Activated T-helper 1 cell treated with anti-CD3 and anti-CD28 coated beads, Interleukin-12 subunit alpha, Interleukin-12 subunit beta, Interleukin-2, Interleukin-4 antibody, amounts not matched to agents 30 ng/mL and 10 ng/mL and 1 ng/mL, durations not matched to agents 14 hours and 24 hours and 36 hours (primary cell): ENCODE measurements at regions not wholly inside any gene's neighbourhood (a gene's known extent, or its start where the extent isn't known, plus 50 kb on each side); places are given as distances from the start of the nearest gene placed in this dataset.
"Not testable (repeated sequence)": the region's sequence is repeated elsewhere in the genome, so short reads cannot be mapped to it uniquely, and the experiment has no call there.

Source experiments
- DNase-seq: peaks from one replicate; pipeline ENCODE4 v3.0.0; 2021; ENCODE audit warnings: low spot score
- H3K27ac Mint-ChIP-seq: one replicate; pipeline ENCODE4 v1.8.0; 2021; ENCODE audit warnings: mild to moderate bottlenecking, mixed read lengths
- H3K27me3 Mint-ChIP-seq: one replicate; pipeline ENCODE4 v1.8.0; 2022; ENCODE audit warnings: mild to moderate bottlenecking, moderate library complexity, mixed read lengths; ENCODE audit not compliant: insufficient read depth
- H3K36me3 Mint-ChIP-seq: one replicate; pipeline ENCODE4 v1.8.0; 2021; ENCODE audit warnings: low read depth, mixed read lengths
- H3K4me1 Mint-ChIP-seq: one replicate; pipeline ENCODE4 v1.8.0; 2021; ENCODE audit warnings: low read depth, mixed read lengths
- H3K4me3 Mint-ChIP-seq: one replicate; pipeline ENCODE4 v1.8.0; 2021; ENCODE audit warnings: mild to moderate bottlenecking, moderate library complexity, mixed read lengths
- H3K9me3 Mint-ChIP-seq: one replicate; pipeline ENCODE4 v1.8.0; 2021; ENCODE audit warnings: mixed read lengths
- intact Hi-C: fragments of 100-400 bp; cut with micrococcal nuclease; formaldehyde crosslinking; loops from one replicate; pipeline ENCODE4 v1.15.1; 2024

- H3K36me3 Mint-ChIP-seq, DNase-seq, H3K9me3 Mint-ChIP-seq, H3K4me3 Mint-ChIP-seq, intact Hi-C loops, H3K4me1 Mint-ChIP-seq, H3K27ac Mint-ChIP-seq: not testable (repeated sequence)
- peaks cover 27% of the 10 kb centered on the region for H3K27me3 Mint-ChIP-seq
Observed at GRCh38 chr17:20873688-20874328, 169.0 kb downstream of the USP22 start.

GRCh38 chr17:20877384-20877783, 165.4 kb downstream of the USP22 start:
- intact Hi-C loops, H3K4me3 Mint-ChIP-seq, H3K27ac Mint-ChIP-seq, H3K4me1 Mint-ChIP-seq, H3K36me3 Mint-ChIP-seq, DNase-seq, H3K9me3 Mint-ChIP-seq: not testable (repeated sequence)
- peaks cover 31% of the 10 kb centered on the region for H3K27me3 Mint-ChIP-seq

- H3K9me3 Mint-ChIP-seq = no peaks in the 10 kb centered on the region
- intact Hi-C loops = no loop called here
- peaks cover 23% of the 10 kb centered on the region for H3K27me3 Mint-ChIP-seq
- H3K4me3 Mint-ChIP-seq = no peak overlapping the region
- no peaks in the 10 kb centered on the region for H3K4me1 Mint-ChIP-seq
- H3K27ac Mint-ChIP-seq = no peak overlapping the region
- no peak for DNase-seq
- no peaks in the 10 kb centered on the region for H3K36me3 Mint-ChIP-seq
Observed at GRCh38 chr17:20890338-20890737, 152.5 kb downstream of the USP22 start.

GRCh38 chr17:20895426-20895825, 147.4 kb downstream of the USP22 start:
- H3K36me3 Mint-ChIP-seq, intact Hi-C loops, H3K4me1 Mint-ChIP-seq, DNase-seq, H3K27ac Mint-ChIP-seq, H3K9me3 Mint-ChIP-seq, H3K27me3 Mint-ChIP-seq, H3K4me3 Mint-ChIP-seq: not testable (repeated sequence)

- Mint-ChIP-seq H3K4me3 (no peak overlapping the region), H3K9me3 (no peaks in the 10 kb centered on the region), H3K36me3 (no peaks in the 10 kb centered on the region), H3K4me1 (no peaks in the 10 kb centered on the region), H3K27ac (no peak overlapping the region), H3K27me3 (no peaks in the 10 kb centered on the region)
- intact Hi-C loops = no loop called here
- peak; percentile 20 for DNase-seq
Observed at GRCh38 chr17:20896153-20896649, 146.6 kb downstream of the USP22 start.

GRCh38 chr17:20898726-20899125, 144.1 kb downstream of the USP22 start:
- DNase-seq, H3K4me3 Mint-ChIP-seq, H3K4me1 Mint-ChIP-seq, intact Hi-C loops, H3K27ac Mint-ChIP-seq, H3K9me3 Mint-ChIP-seq, H3K36me3 Mint-ChIP-seq: not testable (repeated sequence)
- peaks cover 15% of the 10 kb centered on the region for H3K27me3 Mint-ChIP-seq

GRCh38 chr17:20902496-20902895, 140.3 kb downstream of the USP22 start:
- not testable (repeated sequence) for H3K27ac Mint-ChIP-seq, H3K4me3 Mint-ChIP-seq, DNase-seq, H3K36me3 Mint-ChIP-seq, H3K9me3 Mint-ChIP-seq, H3K4me1 Mint-ChIP-seq
- intact Hi-C loops = loop anchor here (10.0 kb wide), 1 partner anchor 222 kb away; the partner anchor contains the start of gene DHRS7B
- H3K27me3 Mint-ChIP-seq = peaks cover 26% of the 10 kb centered on the region

GRCh38 chr17:20903549-20903948, 139.3 kb downstream of the USP22 start:
- not testable (repeated sequence) for H3K36me3 Mint-ChIP-seq, H3K4me1 Mint-ChIP-seq, H3K4me3 Mint-ChIP-seq, H3K9me3 Mint-ChIP-seq, DNase-seq, H3K27ac Mint-ChIP-seq
- H3K27me3 Mint-ChIP-seq = peaks cover 26% of the 10 kb centered on the region
- intact Hi-C loops = loop anchor here (10.0 kb wide), 1 partner anchor 221 kb away; the partner anchor contains the start of gene DHRS7B

GRCh38 chr17:20908313-20909267, 134.2 kb downstream of the USP22 start:
- DNase-seq = peak; percentile 73
- intact Hi-C loops = loop anchor here (1.0 to 10.0 kb wide), 3 partner anchors 84 to 216 kb away; partner anchors contain the start of genes DHRS7B and USP22

GRCh38 chr17:20914658-20915057, 128.2 kb downstream of the USP22 start:
- no peak for DNase-seq
- H3K27me3 Mint-ChIP-seq = peaks cover 8% of the 10 kb centered on the region
- peaks cover 10% of the 10 kb centered on the region for H3K4me1 Mint-ChIP-seq
- no peaks in the 10 kb centered on the region for H3K9me3 Mint-ChIP-seq
- no peak overlapping the region for H3K27ac Mint-ChIP-seq
- H3K36me3 Mint-ChIP-seq = no peaks in the 10 kb centered on the region
- intact Hi-C loops = no loop called here
- H3K4me3 Mint-ChIP-seq = no peak overlapping the region

More at GRCh38 chr17:20908313-20909267, 134.2 kb downstream of the USP22 start:
- H3K4me1 Mint-ChIP-seq = peaks cover 6% of the 10 kb centered on the region
- H3K9me3 Mint-ChIP-seq = no peaks in the 10 kb centered on the region
- no peaks in the 10 kb centered on the region for H3K36me3 Mint-ChIP-seq
- H3K4me3 Mint-ChIP-seq = peak overlapping the region; percentile 75
- H3K27me3 Mint-ChIP-seq = peaks cover 15% of the 10 kb centered on the region
- peak overlapping the region; percentile 27 for H3K27ac Mint-ChIP-seq

GRCh38 chr17:20916383-20916782, 126.4 kb downstream of the USP22 start:
- no peak for DNase-seq
- Mint-ChIP-seq H3K36me3 (no peaks in the 10 kb centered on the region), H3K27ac (no peak overlapping the region), H3K9me3 (no peaks in the 10 kb centered on the region), H3K4me1 (peaks cover 10% of the 10 kb centered on the region), H3K27me3 (peaks cover 7% of the 10 kb centered on the region), H3K4me3 (no peak overlapping the region)
- intact Hi-C loops = no loop called here

- H3K4me1 Mint-ChIP-seq = peaks cover 10% of the 10 kb centered on the region
- DNase-seq, H3K4me3 Mint-ChIP-seq, H3K9me3 Mint-ChIP-seq, H3K27me3 Mint-ChIP-seq, H3K27ac Mint-ChIP-seq, H3K36me3 Mint-ChIP-seq, intact Hi-C loops: not testable (repeated sequence)
Observed at GRCh38 chr17:20917610-20918306, 125.1 kb downstream of the USP22 start.
